ENCODE measurements at regions not wholly inside any gene's neighbourhood (a gene's known extent, or its start where the extent isn't known, plus 50 kb on each side); places are given as distances from the start of the nearest gene placed in this dataset.

- Mint-ChIP-seq H3K27me3 (no peaks in the 10 kb centered on the region), H3K4me3 (no peak overlapping the region), H3K4me1 (no peaks in the 10 kb centered on the region), H3K9me3 (peaks cover 2 to 12% (median 9%) of the 10 kb centered on the region in 3 donors), H3K27ac (no peak overlapping the region), H3K36me3 (no peaks in the 10 kb centered on the region)
These were observed 674.9 kb downstream of the OLFM4 start for GRCh38 chr13:53703371-53704080.

GRCh38 chr13:53719281-53719680, 690.7 kb downstream of the OLFM4 start:
- Mint-ChIP-seq H3K36me3 (peaks cover 2% of the 10 kb centered on the region), H3K27ac (no peak overlapping the region), H3K9me3 (peaks cover 11 to 27% (median 11%) of the 10 kb centered on the region in 3 donors), H3K4me3 (no peak overlapping the region), H3K4me1 (no peaks in the 10 kb centered on the region), H3K27me3 (no peaks in the 10 kb centered on the region)

GRCh38 chr13:53732664-53733063, 704.1 kb downstream of the OLFM4 start:
- Mint-ChIP-seq H3K9me3 (peaks cover 1 to 5% (median 3%) of the 10 kb centered on the region in 3 donors), H3K27ac (no peak overlapping the region), H3K4me3 (no peak overlapping the region), H3K4me1 (no peaks in the 10 kb centered on the region), H3K36me3 (no peaks in the 10 kb centered on the region), H3K27me3 (no peaks in the 10 kb centered on the region)

- Mint-ChIP-seq H3K27me3 (no peaks in the 10 kb centered on the region), H3K27ac (no peak overlapping the region), H3K4me3 (no peak overlapping the region), H3K36me3 (no peaks in the 10 kb centered on the region), H3K4me1 (no peaks in the 10 kb centered on the region), H3K9me3 (peaks cover 0 to 3% (median 0%) of the 10 kb centered on the region in 3 donors)
These were observed 715.3 kb downstream of the OLFM4 start for GRCh38 chr13:53743906-53744305.

- no peak overlapping the region for H3K27ac Mint-ChIP-seq
- H3K36me3 Mint-ChIP-seq: no peaks in the 10 kb centered on the region
- peaks cover under 1 to 10% (median 5%) of the 10 kb centered on the region in 3 donors for H3K9me3 Mint-ChIP-seq
- H3K4me3 Mint-ChIP-seq: no peak overlapping the region
- H3K27me3 Mint-ChIP-seq: no peaks in the 10 kb centered on the region
- no peaks in the 10 kb centered on the region for H3K4me1 Mint-ChIP-seq
These were observed 719.2 kb downstream of the OLFM4 start for GRCh38 chr13:53747825-53748224.

GRCh38 chr13:53749306-53749705, 720.7 kb downstream of the OLFM4 start:
- H3K27ac Mint-ChIP-seq: no peak overlapping the region

GRCh38 chr13:53759016-53759415, 730.4 kb downstream of the OLFM4 start:
- Mint-ChIP-seq H3K27me3 (no peaks in the 10 kb centered on the region), H3K36me3 (no peaks in the 10 kb centered on the region), H3K27ac (no peak overlapping the region), H3K9me3 (peaks cover under 1 to 5% (median 2%) of the 10 kb centered on the region in 3 donors), H3K4me1 (no peaks in the 10 kb centered on the region), H3K4me3 (no peak overlapping the region)

More at GRCh38 chr13:53749306-53749705, 720.7 kb downstream of the OLFM4 start:
- Mint-ChIP-seq H3K9me3 (peaks cover 2 to 10% (median 5%) of the 10 kb centered on the region in 3 donors), H3K4me3 (no peak overlapping the region), H3K4me1 (no peaks in the 10 kb centered on the region), H3K27me3 (no peaks in the 10 kb centered on the region), H3K36me3 (no peaks in the 10 kb centered on the region)

- Mint-ChIP-seq H3K27ac (no peak overlapping the region), H3K4me3 (no peak overlapping the region), H3K36me3 (no peaks in the 10 kb centered on the region), H3K27me3 (no peaks in the 10 kb centered on the region), H3K4me1 (no peaks in the 10 kb centered on the region), H3K9me3 (peaks cover 0 to 3% (median 0%) of the 10 kb centered on the region in 3 donors)
These were observed 747.2 kb downstream of the OLFM4 start for GRCh38 chr13:53775807-53776206.

- Mint-ChIP-seq H3K36me3 (no peaks in the 10 kb centered on the region), H3K4me1 (peaks cover 0 to 4% (median 0%) of the 10 kb centered on the region in 3 donors), H3K9me3 (no peaks in the 10 kb centered on the region), H3K27me3 (no peaks in the 10 kb centered on the region), H3K27ac (no peak overlapping the region), H3K4me3 (no peak overlapping the region)
These were observed 750.3 kb downstream of the OLFM4 start for GRCh38 chr13:53778937-53779336.

GRCh38 chr13:53781941-53782340, 753.3 kb downstream of the OLFM4 start:
- no peaks in the 10 kb centered on the region for H3K36me3 Mint-ChIP-seq
- H3K4me1 Mint-ChIP-seq: peaks cover 0 to 4% (median 0%) of the 10 kb centered on the region in 3 donors
- no peak overlapping the region for H3K4me3 Mint-ChIP-seq
- H3K27me3 Mint-ChIP-seq: no peaks in the 10 kb centered on the region
- H3K9me3 Mint-ChIP-seq: no peaks in the 10 kb centered on the region
- H3K27ac Mint-ChIP-seq: no peak overlapping the region

- Mint-ChIP-seq H3K36me3 (no peaks in the 10 kb centered on the region), H3K9me3 (peaks cover 0 to 2% (median 0%) of the 10 kb centered on the region in 3 donors), H3K4me3 (no peak overlapping the region), H3K4me1 (peaks cover 0 to 4% (median 0%) of the 10 kb centered on the region in 3 donors), H3K27me3 (no peaks in the 10 kb centered on the region), H3K27ac (no peak overlapping the region)
These were observed 753.9 kb downstream of the OLFM4 start for GRCh38 chr13:53782488-53782961.

- Mint-ChIP-seq H3K36me3 (no peaks in the 10 kb centered on the region), H3K4me1 (peaks cover 0 to 4% (median 0%) of the 10 kb centered on the region in 3 donors), H3K9me3 (peaks cover 0 to 2% (median 0%) of the 10 kb centered on the region in 3 donors), H3K4me3 (no peak overlapping the region), H3K27me3 (no peaks in the 10 kb centered on the region), H3K27ac (no peak overlapping the region)
These were observed 754.9 kb downstream of the OLFM4 start for GRCh38 chr13:53783471-53783870.

GRCh38 chr13:53788286-53788685, 759.7 kb downstream of the OLFM4 start:
- Mint-ChIP-seq H3K27ac (no peak overlapping the region), H3K27me3 (no peaks in the 10 kb centered on the region), H3K36me3 (no peaks in the 10 kb centered on the region), H3K9me3 (peaks cover 0 to 5% (median 2%) of the 10 kb centered on the region in 3 donors), H3K4me1 (no peaks in the 10 kb centered on the region), H3K4me3 (no peak overlapping the region)

- H3K4me3 Mint-ChIP-seq: no peak overlapping the region
- no peaks in the 10 kb centered on the region for H3K36me3 Mint-ChIP-seq
- no peaks in the 10 kb centered on the region for H3K4me1 Mint-ChIP-seq
- no peak overlapping the region for H3K27ac Mint-ChIP-seq
- no peaks in the 10 kb centered on the region for H3K27me3 Mint-ChIP-seq
- H3K9me3 Mint-ChIP-seq: peaks cover 4 to 13% (median 6%) of the 10 kb centered on the region in 3 donors
These were observed 771.4 kb downstream of the OLFM4 start for GRCh38 chr13:53800011-53800410.

GRCh38 chr13:53807251-53807834, 778.7 kb downstream of the OLFM4 start:
- Mint-ChIP-seq H3K4me3 (no peak overlapping the region), H3K36me3 (no peaks in the 10 kb centered on the region), H3K4me1 (no peaks in the 10 kb centered on the region), H3K9me3 (peaks cover 0 to 9% (median 3%) of the 10 kb centered on the region in 3 donors), H3K27ac (no peak overlapping the region), H3K27me3 (no peaks in the 10 kb centered on the region)

GRCh38 chr13:53821632-53822031, 793.0 kb downstream of the OLFM4 start:
- H3K4me1 Mint-ChIP-seq: no peaks in the 10 kb centered on the region
- peaks cover 0 to 5% (median 2%) of the 10 kb centered on the region in 3 donors for H3K9me3 Mint-ChIP-seq
- no peaks in the 10 kb centered on the region for H3K36me3 Mint-ChIP-seq
- H3K27ac Mint-ChIP-seq: no peak overlapping the region
- no peak overlapping the region for H3K4me3 Mint-ChIP-seq
- H3K27me3 Mint-ChIP-seq: no peaks in the 10 kb centered on the region
